Keratinocyte (primary cell): ENCODE measurements at regions not wholly inside any gene's neighbourhood (a gene's known extent, or its start where the extent isn't known, plus 50 kb on each side); places are given as distances from the start of the nearest gene placed in this dataset.

Experiments
- EZH2 ChIP-seq: IDR thresholded peaks from one replicate; pipeline ENCODE4 v1.6.1; 2012; ENCODE audit warnings: inconsistent platforms, mild to moderate bottlenecking, low read length, moderate library complexity
- TF ChIP-seq, protein P1 (sequence below), 3 experiments: IDR thresholded peaks in 1 of 3; conservative IDR thresholded peaks in 1 of 3; optimal IDR thresholded peaks in 1 of 3; 2 replicates in 2 of 3; 3 replicates in 1 of 3; pipeline versions ENCODE3 to v1.5.1; 2011; ENCODE audit warnings: low read length in 3 of 3, mild to moderate bottlenecking in 3 of 3, moderate library complexity in 2 of 3, control low read depth in 1 of 3, inconsistent platforms in 1 of 3; ENCODE audit not compliant: insufficient read depth in 2 of 3; ENCODE audit errors: extremely low read depth in 1 of 3

DNA sequence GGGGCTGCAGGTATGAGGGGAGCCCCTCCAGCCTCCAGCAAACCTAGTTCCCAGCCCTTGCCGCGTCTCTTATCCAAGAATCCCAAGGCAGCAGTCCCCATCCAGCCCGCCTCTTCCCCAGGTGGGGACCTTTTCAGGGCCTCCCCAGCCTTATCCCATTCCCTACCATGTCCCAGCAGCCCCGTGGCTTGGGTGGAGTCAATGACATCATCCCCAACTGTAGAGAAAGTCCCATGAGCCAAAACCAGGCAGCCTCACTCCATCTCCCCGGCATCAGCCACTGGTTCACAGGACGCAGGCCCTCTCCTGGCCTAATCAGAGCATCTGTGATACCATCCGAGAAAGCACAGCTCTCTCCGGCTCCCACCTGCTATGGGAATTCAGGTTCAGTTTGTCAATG lies 131.0 kb downstream of the NCOR2 start:
- TF ChIP-seq EZH2: no peak
- TF ChIP-seq, protein P1, sequence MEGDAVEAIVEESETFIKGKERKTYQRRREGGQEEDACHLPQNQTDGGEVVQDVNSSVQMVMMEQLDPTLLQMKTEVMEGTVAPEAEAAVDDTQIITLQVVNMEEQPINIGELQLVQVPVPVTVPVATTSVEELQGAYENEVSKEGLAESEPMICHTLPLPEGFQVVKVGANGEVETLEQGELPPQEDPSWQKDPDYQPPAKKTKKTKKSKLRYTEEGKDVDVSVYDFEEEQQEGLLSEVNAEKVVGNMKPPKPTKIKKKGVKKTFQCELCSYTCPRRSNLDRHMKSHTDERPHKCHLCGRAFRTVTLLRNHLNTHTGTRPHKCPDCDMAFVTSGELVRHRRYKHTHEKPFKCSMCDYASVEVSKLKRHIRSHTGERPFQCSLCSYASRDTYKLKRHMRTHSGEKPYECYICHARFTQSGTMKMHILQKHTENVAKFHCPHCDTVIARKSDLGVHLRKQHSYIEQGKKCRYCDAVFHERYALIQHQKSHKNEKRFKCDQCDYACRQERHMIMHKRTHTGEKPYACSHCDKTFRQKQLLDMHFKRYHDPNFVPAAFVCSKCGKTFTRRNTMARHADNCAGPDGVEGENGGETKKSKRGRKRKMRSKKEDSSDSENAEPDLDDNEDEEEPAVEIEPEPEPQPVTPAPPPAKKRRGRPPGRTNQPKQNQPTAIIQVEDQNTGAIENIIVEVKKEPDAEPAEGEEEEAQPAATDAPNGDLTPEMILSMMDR (optimal IDR thresholded peaks at IDR 0.05 in 1 of 3, IDR thresholded peaks at IDR 0.05 in 1 of 3, conservative IDR thresholded peaks at IDR 0.05 in 1 of 3; ENCODE audit: extremely low read depth in 1 of 3, insufficient read depth in 2 of 3, low read length in 3 of 3): no peak
